ENCODE measurements at regions not wholly inside any gene's neighbourhood (a gene's known extent, or its start where the extent isn't known, plus 50 kb on each side); places are given as distances from the start of the nearest gene placed in this dataset.
"Not testable (repeated sequence)": the region's sequence is repeated elsewhere in the genome, so short reads cannot be mapped to it uniquely, and the experiment has no call there.

DNA sequence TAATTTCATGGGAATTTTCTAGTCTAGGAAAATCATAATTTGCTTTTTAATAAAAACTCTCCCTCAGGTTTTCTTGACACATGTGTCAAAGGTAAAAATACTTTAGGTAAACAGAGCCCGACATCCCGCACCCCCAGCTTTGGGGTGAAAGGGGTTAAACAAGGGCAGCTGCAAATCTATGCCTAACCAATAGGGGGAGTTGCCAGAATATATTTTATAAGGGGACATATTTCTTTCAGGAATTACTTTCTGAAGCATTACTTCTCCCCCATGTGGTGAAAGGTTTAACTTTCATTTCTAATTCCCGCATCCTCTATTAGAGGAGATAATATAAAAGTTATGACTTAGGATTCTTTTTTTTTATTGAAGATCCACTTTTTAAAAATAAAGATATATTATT lies 53.9 kb upstream of the HEPH start:
- peak; percentile 1 for DNase-seq (ENCODE audit: extremely low read depth, low read depth)

- DNase-seq (ENCODE audit: extremely low read depth, low read depth), result not testable (repeated sequence)
Observed at GRCh38 chrX:66107860-66108259, 56.2 kb upstream of the HEPH start.

DNA sequence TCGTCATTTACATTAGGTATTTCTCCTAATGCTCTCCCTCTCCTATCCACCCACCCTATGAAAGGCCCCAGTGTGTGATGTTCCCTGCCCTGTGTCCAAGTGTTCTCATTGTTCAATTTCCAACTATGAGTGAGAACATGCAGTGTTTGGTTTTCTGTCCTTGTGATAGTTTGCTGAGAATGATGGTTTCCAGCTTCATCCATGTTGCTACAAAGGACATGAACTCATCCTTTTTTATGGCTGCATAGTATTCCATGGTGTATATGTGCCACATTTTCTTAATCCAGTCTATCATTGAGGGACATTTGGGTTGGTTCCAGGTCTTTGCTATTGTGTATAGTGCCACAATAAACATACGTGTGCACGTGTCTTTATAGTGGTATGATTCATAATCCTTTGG lies 61.6 kb upstream of the HEPH start:
- not testable (repeated sequence) for DNase-seq (ENCODE audit: extremely low read depth, low read depth)

DNA sequence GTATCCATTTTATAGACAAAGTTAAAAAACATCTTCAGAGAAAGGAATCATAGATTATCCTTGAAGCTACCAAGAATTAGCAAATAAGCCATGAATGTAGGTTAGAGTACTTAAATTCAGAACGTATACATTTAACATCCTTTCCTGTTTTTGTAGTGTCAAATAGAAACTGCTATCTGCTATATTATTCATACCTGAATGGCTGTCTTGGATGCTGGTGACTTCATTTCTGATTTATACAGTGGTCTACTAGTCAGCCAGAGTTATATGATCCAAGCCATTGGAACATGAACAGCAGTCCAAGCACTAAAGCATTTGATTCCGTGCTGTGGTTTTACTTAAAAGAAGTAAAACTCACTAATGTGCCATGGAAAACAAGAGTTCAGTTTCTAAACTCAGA lies 58.3 kb upstream of the VSIG4 start:
- DNase-seq (ENCODE audit: extremely low read depth, low read depth), result no peak

GRCh38 chrX:66096987-66097386 lies 57.1 kb upstream of the VSIG4 start:
- DNase-seq (ENCODE audit: extremely low read depth, low read depth), result not testable (repeated sequence)

DNA sequence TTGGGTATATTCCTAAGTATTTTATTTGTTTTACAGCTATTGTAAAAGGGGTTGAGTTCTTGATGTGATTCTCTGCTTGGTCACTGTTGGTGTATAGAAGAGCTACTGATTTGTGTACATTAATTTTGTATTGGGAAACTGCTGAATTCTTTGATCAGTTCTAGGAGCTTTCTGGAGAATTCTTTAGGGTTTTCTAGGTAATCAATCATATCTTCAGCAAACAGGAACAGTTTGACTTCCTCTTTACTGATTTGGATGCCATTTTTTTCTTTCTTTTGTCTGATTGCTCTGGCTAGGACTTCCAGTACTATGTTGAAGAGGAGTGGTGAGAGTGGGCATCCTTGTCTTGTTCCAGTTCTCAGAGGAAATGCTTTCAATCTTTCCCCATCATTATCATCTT lies 50.1 kb upstream of the VSIG4 start:
- not testable (repeated sequence) for DNase-seq (ENCODE audit: extremely low read depth, low read depth)

All from NCI-H460 (cell line).